GM23248 (cell line): ENCODE measurements at regions not wholly inside any gene's neighbourhood (a gene's known extent, or its start where the extent isn't known, plus 50 kb on each side); places are given as distances from the start of the nearest gene placed in this dataset.

Experiments
- DNase-seq: peaks from one replicate; pipeline ENCODE4 v3.0.0-alpha.2; 2015
- H2AFZ ChIP-seq: fragments of 200-600 bp; sonication (generic); 2 replicates; pipeline ENCODE4 v1.6.1; 2016; ENCODE audit warnings: antibody characterized with exemption
- H3F3A ChIP-seq: fragments of 200-600 bp; sonication (generic); 2 replicates; pipeline ENCODE4 v1.6.1; 2016; ENCODE audit warnings: mild to moderate bottlenecking, antibody characterized with exemption, mixed run types; ENCODE audit not compliant: insufficient read depth
- H3K27ac ChIP-seq: fragments of 200-600 bp; sonication (generic); 2 replicates; pipeline ENCODE4 v1.5.1; 2016; ENCODE audit warnings: mild to moderate bottlenecking
- H3K27me3 ChIP-seq: fragments of 200-600 bp; sonication (generic); replicated peaks from 2 replicates; pipeline ENCODE4 v1.6.1; 2016; ENCODE audit warnings: mild to moderate bottlenecking; ENCODE audit not compliant: insufficient read depth
- H3K36me3 ChIP-seq: fragments of 200-600 bp; sonication (generic); 2 replicates; pipeline ENCODE4 v1.6.1; 2016; ENCODE audit warnings: low read depth, mild to moderate bottlenecking
- H3K4me1 ChIP-seq: fragments of 200-600 bp; sonication (generic); 2 replicates; pipeline ENCODE4 v1.6.1; 2016; ENCODE audit warnings: mild to moderate bottlenecking; ENCODE audit not compliant: insufficient read depth
- H3K4me2 ChIP-seq: fragments of 200-600 bp; sonication (generic); one replicate; pipeline ENCODE4 v1.6.1; 2016; ENCODE audit warnings: mild to moderate bottlenecking; ENCODE audit not compliant: unreplicated experiment
- H3K4me3 ChIP-seq: fragments of 200-600 bp; sonication (generic); 2 replicates; pipeline ENCODE4 v1.5.1; 2016; ENCODE audit warnings: mild to moderate bottlenecking
- H3K79me2 ChIP-seq: fragments of 200-600 bp; sonication (generic); 2 replicates; pipeline ENCODE4 v1.6.1; 2016; ENCODE audit warnings: mild to moderate bottlenecking; ENCODE audit not compliant: insufficient read depth
- H3K9ac ChIP-seq: fragments of 200-600 bp; sonication (generic); 2 replicates; pipeline ENCODE4 v1.6.1; 2016; ENCODE audit warnings: mild to moderate bottlenecking
- H3K9me2 ChIP-seq: fragments of 200-600 bp; sonication (generic); 2 replicates; pipeline ENCODE4 v1.6.1; 2016; ENCODE audit warnings: mixed run types, mild to moderate bottlenecking, moderate library complexity; ENCODE audit not compliant: insufficient read depth
- H3K9me3 ChIP-seq: fragments of 200-600 bp; sonication (generic); one replicate; pipeline ENCODE4 v1.6.1; 2017; ENCODE audit warnings: low read depth
- H4K20me1 ChIP-seq: fragments of 200-600 bp; sonication (generic); 2 replicates; pipeline ENCODE4 v1.6.0; 2016; ENCODE audit not compliant: insufficient read depth
- EZH2 ChIP-seq: fragments of 200-600 bp; sonication (generic); IDR thresholded peaks from 2 replicates; pipeline ENCODE4 v1.6.1; 2018; ENCODE audit warnings: antibody characterized with exemption, mild to moderate bottlenecking; ENCODE audit not compliant: insufficient read depth, poor library complexity, severe bottlenecking
- EZH2phosphoT487 ChIP-seq: fragments of 200-600 bp; sonication (generic); IDR thresholded peaks from 2 replicates; pipeline ENCODE4 v1.6.1; 2018; ENCODE audit warnings: antibody characterized with exemption, moderate library complexity, mild to moderate bottlenecking, low read depth; ENCODE audit not compliant: insufficient read depth
- WGBS, 2 experiments: methylation state at CpG; one replicate each; pipeline ENCODE4 v1.1.6; 2015 to 2017; ENCODE audit warnings: low lambda C conversion rate in 2 of 2, low coverage in 1 of 2; ENCODE audit errors: missing lambda C conversion rate in 2 of 2; 5-methylcytosine and 5-hydroxymethylcytosine counted together
- in situ Hi-C: fragments of 300-500 bp; cut with MboI; formaldehyde crosslinking; loops from 2 replicates; pipeline ENCODE4 v1.15.0; 2020

- no peaks in the 10 kb centered on the region for H3K27me3 ChIP-seq
- no peaks in the 10 kb centered on the region for H3K9me2 ChIP-seq
- 0 out of 2 replicates have a peak, but pooled peaks cover 4% of the 10 kb centered on the region for H3F3A ChIP-seq
- no peak overlapping the region for H2AFZ ChIP-seq
- no peak for DNase-seq
- H3K9ac ChIP-seq = no peak overlapping the region
- no peak overlapping the region for H3K4me3 ChIP-seq
- in situ Hi-C loops = no loop called here
- WGBS, 2 experiments = 90 to 91% methylated on average over 20 to 23 of the region's 23 CpGs
- no peak overlapping the region for H3K27ac ChIP-seq
- H4K20me1 ChIP-seq = no peaks in the 10 kb centered on the region
- no peaks in the 10 kb centered on the region for H3K36me3 ChIP-seq
- H3K4me2 ChIP-seq = no peak overlapping the region
- no peak for TF ChIP-seq EZH2phosphoT487
- no peak for TF ChIP-seq EZH2
- H3K4me1 ChIP-seq = peaks cover 13% of the 10 kb centered on the region
- H3K9me3 ChIP-seq = no peaks in the 10 kb centered on the region
- no peaks in the 10 kb centered on the region for H3K79me2 ChIP-seq
Measured at GRCh38 chr17:72378414-72379390, 257.9 kb downstream of the SOX9 start.

- Histone ChIP-seq H3K36me3 (no peaks in the 10 kb centered on the region), H3K4me3 (no peak overlapping the region), H3K79me2 (no peaks in the 10 kb centered on the region), H4K20me1 (no peaks in the 10 kb centered on the region), H3K9me3 (no peaks in the 10 kb centered on the region), H3K4me1 (peaks cover 9% of the 10 kb centered on the region), H3K4me2 (no peak overlapping the region), H2AFZ (no peak overlapping the region), H3K9ac (no peak overlapping the region), H3K27me3 (no peaks in the 10 kb centered on the region), H3F3A (0 out of 2 replicates have a peak, but pooled peaks cover 4% of the 10 kb centered on the region), H3K27ac (no peak overlapping the region), H3K9me2 (no peaks in the 10 kb centered on the region)
- 87 to 90% methylated on average over 11 of the region's 11 CpGs for WGBS, 2 experiments
- DNase-seq = no peak
- in situ Hi-C loops = no loop called here
- no peak for TF ChIP-seq EZH2
- no peak for TF ChIP-seq EZH2phosphoT487
Measured at GRCh38 chr17:72379516-72379915, 258.7 kb downstream of the SOX9 start.

- Histone ChIP-seq H3K27me3 (no peaks in the 10 kb centered on the region), H3K36me3 (no peaks in the 10 kb centered on the region), H3K4me1 (peaks cover 9% of the 10 kb centered on the region), H3K9me2 (no peaks in the 10 kb centered on the region), H3K27ac (no peak overlapping the region), H3F3A (0 out of 2 replicates have a peak, but pooled peaks cover 4% of the 10 kb centered on the region), H4K20me1 (no peaks in the 10 kb centered on the region), H2AFZ (no peak overlapping the region), H3K4me3 (no peak overlapping the region), H3K79me2 (no peaks in the 10 kb centered on the region), H3K9ac (no peak overlapping the region), H3K4me2 (no peak overlapping the region), H3K9me3 (no peaks in the 10 kb centered on the region)
- WGBS, 2 experiments = 92 to 97% methylated on average over 6 of the region's 6 CpGs
- in situ Hi-C loops = no loop called here
- TF ChIP-seq EZH2 (no peak), EZH2phosphoT487 (no peak)
- no peak for DNase-seq
Measured at GRCh38 chr17:72380120-72380519, 259.3 kb downstream of the SOX9 start.

- in situ Hi-C loops = no loop called here
- Histone ChIP-seq H3K79me2 (no peaks in the 10 kb centered on the region), H3K9ac (no peak overlapping the region), H3K27me3 (no peaks in the 10 kb centered on the region), H3K9me3 (no peaks in the 10 kb centered on the region), H3F3A (peaks cover 6% of the 10 kb centered on the region; the same call in 1 of the 2 replicates), H3K36me3 (no peaks in the 10 kb centered on the region), H2AFZ (no peak overlapping the region), H4K20me1 (no peaks in the 10 kb centered on the region), H3K4me3 (no peak overlapping the region), H3K4me2 (no peak overlapping the region), H3K27ac (no peak overlapping the region), H3K9me2 (no peaks in the 10 kb centered on the region), H3K4me1 (peaks cover 9% of the 10 kb centered on the region)
- no peak for DNase-seq
- 89 to 91% methylated on average over 1 of the region's 1 CpG for WGBS, 2 experiments
- TF ChIP-seq EZH2 (no peak), EZH2phosphoT487 (no peak)
Measured at GRCh38 chr17:72380737-72381136, 259.9 kb downstream of the SOX9 start.
